PC-3 (cell line): ENCODE measurements at regions not wholly inside any gene's neighbourhood (a gene's known extent, or its start where the extent isn't known, plus 50 kb on each side); places are given as distances from the start of the nearest gene placed in this dataset.

Experiments used
- EZH2 ChIP-seq: fragments of 300-600 bp; sonication (generic); IDR thresholded peaks from one replicate; pipeline ENCODE4 v1.6.1; 2017; ENCODE audit warnings: antibody characterized with exemption, mild to moderate bottlenecking, low read length; ENCODE audit not compliant: unreplicated experiment
- TF ChIP-seq, protein P1 (sequence below): fragments of 300-600 bp; sonication (generic); conservative IDR thresholded peaks from 2 replicates; pipeline ENCODE4 v1.5.1; 2017; ENCODE audit warnings: antibody characterized with exemption, low read depth, mild to moderate bottlenecking, low read length

DNA sequence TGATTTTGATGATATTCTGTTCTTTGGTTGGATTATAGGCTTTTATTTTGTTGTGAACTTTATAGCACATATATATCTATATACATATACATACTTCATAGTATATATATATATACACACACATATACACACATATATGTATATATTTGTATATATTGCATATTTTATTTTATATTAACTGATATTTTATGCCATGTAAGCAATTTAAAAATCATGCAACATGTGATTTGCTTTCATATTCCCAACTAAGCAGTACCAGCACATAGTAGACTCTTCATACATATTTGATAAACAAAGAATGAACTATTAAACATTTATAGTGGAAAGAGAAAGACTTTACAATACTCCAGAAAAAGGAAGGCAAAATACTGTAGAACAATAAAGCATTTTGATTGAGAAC, 679.2 kb downstream of the TENT5A start:
- TF ChIP-seq, protein P1, sequence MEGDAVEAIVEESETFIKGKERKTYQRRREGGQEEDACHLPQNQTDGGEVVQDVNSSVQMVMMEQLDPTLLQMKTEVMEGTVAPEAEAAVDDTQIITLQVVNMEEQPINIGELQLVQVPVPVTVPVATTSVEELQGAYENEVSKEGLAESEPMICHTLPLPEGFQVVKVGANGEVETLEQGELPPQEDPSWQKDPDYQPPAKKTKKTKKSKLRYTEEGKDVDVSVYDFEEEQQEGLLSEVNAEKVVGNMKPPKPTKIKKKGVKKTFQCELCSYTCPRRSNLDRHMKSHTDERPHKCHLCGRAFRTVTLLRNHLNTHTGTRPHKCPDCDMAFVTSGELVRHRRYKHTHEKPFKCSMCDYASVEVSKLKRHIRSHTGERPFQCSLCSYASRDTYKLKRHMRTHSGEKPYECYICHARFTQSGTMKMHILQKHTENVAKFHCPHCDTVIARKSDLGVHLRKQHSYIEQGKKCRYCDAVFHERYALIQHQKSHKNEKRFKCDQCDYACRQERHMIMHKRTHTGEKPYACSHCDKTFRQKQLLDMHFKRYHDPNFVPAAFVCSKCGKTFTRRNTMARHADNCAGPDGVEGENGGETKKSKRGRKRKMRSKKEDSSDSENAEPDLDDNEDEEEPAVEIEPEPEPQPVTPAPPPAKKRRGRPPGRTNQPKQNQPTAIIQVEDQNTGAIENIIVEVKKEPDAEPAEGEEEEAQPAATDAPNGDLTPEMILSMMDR = no peak
- no peak for TF ChIP-seq EZH2
